ENCODE measurements at regions not wholly inside any gene's neighbourhood (a gene's known extent, or its start where the extent isn't known, plus 50 kb on each side); places are given as distances from the start of the nearest gene placed in this dataset.
"Not testable (repeated sequence)": the region's sequence is repeated elsewhere in the genome, so short reads cannot be mapped to it uniquely, and the experiment has no call there.

DNA sequence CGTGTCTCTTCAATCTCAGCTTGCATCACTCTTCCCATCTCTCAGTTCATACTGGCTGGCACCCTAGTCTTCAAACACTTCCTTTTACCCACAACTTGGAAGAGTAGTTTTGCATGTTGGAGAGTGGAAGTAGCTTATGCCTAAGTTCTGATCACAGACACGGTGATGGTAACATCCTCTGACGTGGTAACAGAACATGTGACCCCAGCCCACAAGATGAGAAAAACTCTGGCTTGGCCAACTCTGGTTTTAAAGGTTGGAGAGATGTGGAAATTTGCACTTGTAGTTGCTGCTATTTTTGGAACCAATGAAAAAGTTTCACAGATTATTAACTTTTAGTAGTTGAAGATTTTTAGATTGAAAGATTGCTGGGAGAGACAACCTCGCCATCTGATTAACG, 155.4 kb upstream of the SLC35G4 start:
- Histone ChIP-seq H3K4me1 (no peaks in the 10 kb centered on the region), H3K4me3 (no peak overlapping the region), H3K9me3 (no peaks in the 10 kb centered on the region), H3K27ac (no peak overlapping the region), H3K27me3 (no peaks in the 10 kb centered on the region), H3K36me3 (no peaks in the 10 kb centered on the region)
- TF ChIP-seq, protein P1, sequence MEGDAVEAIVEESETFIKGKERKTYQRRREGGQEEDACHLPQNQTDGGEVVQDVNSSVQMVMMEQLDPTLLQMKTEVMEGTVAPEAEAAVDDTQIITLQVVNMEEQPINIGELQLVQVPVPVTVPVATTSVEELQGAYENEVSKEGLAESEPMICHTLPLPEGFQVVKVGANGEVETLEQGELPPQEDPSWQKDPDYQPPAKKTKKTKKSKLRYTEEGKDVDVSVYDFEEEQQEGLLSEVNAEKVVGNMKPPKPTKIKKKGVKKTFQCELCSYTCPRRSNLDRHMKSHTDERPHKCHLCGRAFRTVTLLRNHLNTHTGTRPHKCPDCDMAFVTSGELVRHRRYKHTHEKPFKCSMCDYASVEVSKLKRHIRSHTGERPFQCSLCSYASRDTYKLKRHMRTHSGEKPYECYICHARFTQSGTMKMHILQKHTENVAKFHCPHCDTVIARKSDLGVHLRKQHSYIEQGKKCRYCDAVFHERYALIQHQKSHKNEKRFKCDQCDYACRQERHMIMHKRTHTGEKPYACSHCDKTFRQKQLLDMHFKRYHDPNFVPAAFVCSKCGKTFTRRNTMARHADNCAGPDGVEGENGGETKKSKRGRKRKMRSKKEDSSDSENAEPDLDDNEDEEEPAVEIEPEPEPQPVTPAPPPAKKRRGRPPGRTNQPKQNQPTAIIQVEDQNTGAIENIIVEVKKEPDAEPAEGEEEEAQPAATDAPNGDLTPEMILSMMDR (IDR thresholded peaks at IDR 0.05) = no peak
- no peak for TF ChIP-seq POLR2A (IDR thresholded peaks at IDR 0.05)
- DNase-seq = no peak

DNA sequence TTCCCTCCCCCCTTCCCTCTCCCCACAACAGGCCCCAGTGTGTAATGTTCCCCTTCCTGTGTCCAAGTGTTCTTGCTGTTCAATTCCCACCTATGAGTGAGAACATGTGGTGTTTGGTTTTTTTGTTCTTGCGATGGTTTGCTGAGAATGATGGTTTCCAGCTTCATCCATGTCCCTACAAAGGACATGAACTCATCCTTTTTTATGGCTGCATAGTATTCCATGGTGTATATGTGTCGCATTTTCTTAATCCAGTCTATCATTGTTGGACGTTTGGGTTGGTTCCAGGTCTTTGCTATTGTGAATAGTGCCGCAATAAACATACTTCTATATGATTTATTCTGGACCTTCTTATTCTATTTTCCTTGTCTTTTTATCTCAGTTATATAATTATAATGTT, 165.2 kb upstream of the SLC35G4 start:
- H3K36me3 ChIP-seq, H3K27ac ChIP-seq, H3K4me1 ChIP-seq, DNase-seq, H3K27me3 ChIP-seq, H3K4me3 ChIP-seq, H3K9me3 ChIP-seq: not testable (repeated sequence)

DNA sequence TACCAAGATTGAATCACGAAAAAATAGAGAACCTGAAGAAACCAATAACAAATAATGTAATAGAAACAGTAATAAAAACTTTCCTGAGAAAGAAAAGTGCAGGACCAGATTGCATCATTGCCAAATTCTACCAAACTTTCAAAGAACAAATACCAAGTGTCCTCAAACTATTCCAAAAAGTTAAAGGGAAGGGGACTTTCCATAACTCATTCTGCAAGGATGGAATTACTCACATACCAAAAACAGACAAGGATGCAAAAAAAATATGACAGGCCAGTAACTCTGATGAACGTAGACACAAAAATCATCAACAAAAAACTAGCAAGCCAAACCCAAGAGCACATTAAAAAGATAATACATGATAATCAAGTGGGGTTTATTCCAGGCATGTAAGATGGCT, 172.3 kb upstream of the SLC35G4 start:
- TF ChIP-seq, protein P1 (IDR thresholded peaks at IDR 0.05) = no peak
- TF ChIP-seq POLR2A (IDR thresholded peaks at IDR 0.05) = no peak
- Histone ChIP-seq H3K27ac (no peak overlapping the region), H3K27me3 (no peaks in the 10 kb centered on the region), H3K4me1 (no peaks in the 10 kb centered on the region), H3K4me3 (no peak overlapping the region), H3K36me3 (no peaks in the 10 kb centered on the region), H3K9me3 (no peaks in the 10 kb centered on the region)
- no peak for DNase-seq

GRCh38 chr18:11432360-11432811, 177.0 kb upstream of the SLC35G4 start:
- H3K36me3 ChIP-seq = no peaks in the 10 kb centered on the region
- no peak for DNase-seq
- no peaks in the 10 kb centered on the region for H3K4me1 ChIP-seq
- H3K4me3 ChIP-seq = no peak overlapping the region
- TF ChIP-seq, protein P1 (IDR thresholded peaks at IDR 0.05) = no peak
- TF ChIP-seq POLR2A (IDR thresholded peaks at IDR 0.05) = no peak
- no peak overlapping the region for H3K27ac ChIP-seq
- H3K27me3 ChIP-seq = no peaks in the 10 kb centered on the region
- H3K9me3 ChIP-seq = no peaks in the 10 kb centered on the region

DNA sequence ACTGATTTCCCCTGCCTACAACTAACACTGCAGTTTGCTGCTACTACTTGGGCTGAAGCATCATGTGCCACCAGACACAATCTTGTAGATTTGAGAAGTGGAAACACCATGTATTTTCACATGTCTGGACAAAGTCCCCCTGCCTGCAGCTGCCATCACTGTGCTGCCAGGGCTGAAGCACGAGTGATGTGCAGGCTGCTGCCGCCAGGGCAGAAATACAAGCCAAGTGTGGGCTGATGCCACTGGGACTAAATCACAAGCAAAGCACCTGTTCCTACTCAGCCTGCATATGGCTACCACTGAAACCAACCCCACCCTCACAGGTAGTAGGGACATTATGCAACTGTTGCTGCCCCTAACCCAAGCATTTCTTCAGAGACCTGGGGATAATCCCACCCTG, 179.5 kb upstream of the SLC35G4 start:
- H3K36me3 ChIP-seq = no peaks in the 10 kb centered on the region
- H3K4me1 ChIP-seq = no peaks in the 10 kb centered on the region
- H3K27ac ChIP-seq = no peak overlapping the region
- no peak for TF ChIP-seq POLR2A (IDR thresholded peaks at IDR 0.05)
- TF ChIP-seq, protein P1 (IDR thresholded peaks at IDR 0.05) = no peak
- DNase-seq = no peak
- H3K27me3 ChIP-seq = no peaks in the 10 kb centered on the region
- no peak overlapping the region for H3K4me3 ChIP-seq
- no peaks in the 10 kb centered on the region for H3K9me3 ChIP-seq

GRCh38 chr18:11425211-11425610, 184.2 kb upstream of the SLC35G4 start:
- no peaks in the 10 kb centered on the region for H3K9me3 ChIP-seq
- TF ChIP-seq POLR2A (IDR thresholded peaks at IDR 0.05) = no peak
- TF ChIP-seq, protein P1 (IDR thresholded peaks at IDR 0.05) = no peak
- no peak for DNase-seq
- H3K36me3 ChIP-seq = no peaks in the 10 kb centered on the region
- H3K27ac ChIP-seq = no peak overlapping the region
- H3K4me3 ChIP-seq = no peak overlapping the region
- H3K27me3 ChIP-seq = no peaks in the 10 kb centered on the region
- H3K4me1 ChIP-seq = no peaks in the 10 kb centered on the region

Data from Peyer's patch (tissue), 4 donors.